ENCODE measurements at regions not wholly inside any gene's neighbourhood (a gene's known extent, or its start where the extent isn't known, plus 50 kb on each side); places are given as distances from the start of the nearest gene placed in this dataset.

GRCh38 chrX:39398215-39398962 lies 597.1 kb downstream of the MID1IP1 start:
- TF ChIP-seq, protein P1, sequence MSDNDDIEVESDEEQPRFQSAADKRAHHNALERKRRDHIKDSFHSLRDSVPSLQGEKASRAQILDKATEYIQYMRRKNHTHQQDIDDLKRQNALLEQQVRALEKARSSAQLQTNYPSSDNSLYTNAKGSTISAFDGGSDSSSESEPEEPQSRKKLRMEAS (IDR thresholded peaks at IDR 0.05), result no peak
- TF ChIP-seq HNF4A (conservative IDR thresholded peaks at IDR 0.05) (no peak), YY1 (IDR thresholded peaks at IDR 0.05) (no peak), RAD21 (IDR thresholded peaks at IDR 0.05) (no peak), JUND (IDR thresholded peaks at IDR 0.05) (no peak), GABPA (IDR thresholded peaks at IDR 0.05 in 1 of 2, conservative IDR thresholded peaks at IDR 0.05 in 1 of 2) (no peak), TAF1 (conservative IDR thresholded peaks at IDR 0.05) (no peak), CTCF (IDR thresholded peaks at IDR 0.05; ENCODE audit: low read depth, low read length, missing input control) (no peak), HNF4G (IDR thresholded peaks at IDR 0.05) (no peak), SP1 (IDR thresholded peaks at IDR 0.05) (no peak), NR2F2 (IDR thresholded peaks at IDR 0.05) (no peak), EGR1 (IDR thresholded peaks at IDR 0.05; ENCODE audit: low read depth in 2 of 2) (no peak), FOXA1 (IDR thresholded peaks at IDR 0.05) (no peak), ZBTB33 (IDR thresholded peaks at IDR 0.05) (no peak), REST (IDR thresholded peaks at IDR 0.05) (no peak), FOXA2 (IDR thresholded peaks at IDR 0.05) (no peak), ATF3 (IDR thresholded peaks at IDR 0.05) (no peak), RXRA (IDR thresholded peaks at IDR 0.05) (no peak)
- Histone ChIP-seq H3K4me1 (ENCODE audit: control insufficient read depth in 4 of 4, insufficient read depth in 4 of 4, low read length in 3 of 4) (peaks cover 0 to 6% (median 0%) of the 10 kb centered on the region in 4 donors), H3K27ac (ENCODE audit: low read depth in 1 of 2, low read length in 2 of 2) (no peak overlapping the region), H3K9ac (ENCODE audit: low read depth in 1 of 2, low read length in 2 of 2) (no peak overlapping the region), H3K4me3 (ENCODE audit: low read depth in 1 of 3, low read length in 3 of 3) (no peak overlapping the region), H3K9me3 (ENCODE audit: control insufficient read depth in 4 of 4, low read length in 3 of 4) (no peaks in the 10 kb centered on the region), H3K27me3 (ENCODE audit: control insufficient read depth in 4 of 4, insufficient read depth in 4 of 4, low read length in 3 of 4) (peaks cover 0 to 2% (median 0%) of the 10 kb centered on the region in 4 donors), H3K36me3 (ENCODE audit: control insufficient read depth in 4 of 4, insufficient read depth in 3 of 4, low read depth in 1 of 4, low read length in 3 of 4) (no peaks in the 10 kb centered on the region)
- DNase-seq (ENCODE audit: low spot score), result no peak
- 39% methylated on average over 8 of the region's 8 CpGs for WGBS
